Stimulated activated CD8-positive, alpha-beta memory T cell treated with anti-CD3 and anti-CD28 coated beads, Interleukin-12 subunit alpha, Interleukin-12 subunit beta, amount 100 ng/mL, for 24 hours (primary cell): ENCODE measurements at regions not wholly inside any gene's neighbourhood (a gene's known extent, or its start where the extent isn't known, plus 50 kb on each side); places are given as distances from the start of the nearest gene placed in this dataset.
A peak's percentile ranks its signal among the peaks of the same experiment; 100 is the strongest.
"Not testable (repeated sequence)": the region's sequence is repeated elsewhere in the genome, so short reads cannot be mapped to it uniquely, and the experiment has no call there.

Source experiments
- DNase-seq: peaks from one replicate; pipeline ENCODE4 v3.0.0-alpha.2; 2020; ENCODE audit errors: extremely low read depth

- DNase-seq = no peak
These were observed 75.0 kb upstream of the PPP1R26 start for GRCh38 chr9:135404451-135405144.

GRCh38 chr9:135405145-135405464 lies 74.5 kb upstream of the PPP1R26 start:
- not testable (repeated sequence) for DNase-seq

- DNase-seq = no peak
These were observed 70.9 kb upstream of the PPP1R26 start for GRCh38 chr9:135408476-135409254.

GRCh38 chr9:135409286-135410200 lies 70.0 kb upstream of the PPP1R26 start:
- no peak for DNase-seq

- no peak for DNase-seq
These were observed 69.2 kb upstream of the PPP1R26 start for GRCh38 chr9:135410421-135410820.

- DNase-seq = no peak
These were observed 68.6 kb upstream of the PPP1R26 start for GRCh38 chr9:135410831-135411473.

- not testable (repeated sequence) for DNase-seq
These were observed 68.0 kb upstream of the PPP1R26 start for GRCh38 chr9:135411605-135412004.

GRCh38 chr9:135412315-135413085 lies 67.1 kb upstream of the PPP1R26 start:
- peak; percentile 19 for DNase-seq

- no peak for DNase-seq
These were observed 66.6 kb upstream of the PPP1R26 start for GRCh38 chr9:135413086-135413375.

- DNase-seq = no peak
These were observed 66.1 kb upstream of the PPP1R26 start for GRCh38 chr9:135413461-135413860.

GRCh38 chr9:135414293-135414692 lies 65.3 kb upstream of the PPP1R26 start:
- DNase-seq = no peak

GRCh38 chr9:135415586-135415985 lies 64.0 kb upstream of the PPP1R26 start:
- no peak for DNase-seq

- no peak for DNase-seq
These were observed 62.8 kb upstream of the PPP1R26 start for GRCh38 chr9:135416664-135417290.

GRCh38 chr9:135418161-135418560 lies 61.4 kb upstream of the PPP1R26 start:
- no peak for DNase-seq

GRCh38 chr9:135419106-135419505 lies 60.5 kb upstream of the PPP1R26 start:
- no peak for DNase-seq

GRCh38 chr9:135422341-135422944 lies 57.1 kb upstream of the PPP1R26 start:
- DNase-seq = no peak

GRCh38 chr9:135423725-135424124 lies 55.9 kb upstream of the PPP1R26 start:
- no peak for DNase-seq
